Neural progenitor cell (in vitro differentiated cells): ENCODE measurements at regions not wholly inside any gene's neighbourhood (a gene's known extent, or its start where the extent isn't known, plus 50 kb on each side); places are given as distances from the start of the nearest gene placed in this dataset.

Experiments
- DNase-seq: peaks from one replicate; pipeline ENCODE4 v3.0.0-alpha.2; 2016; ENCODE audit warnings: low spot score
- H2AFZ ChIP-seq: fragments of 200-600 bp; sonication (generic); replicated peaks from 2 replicates; pipeline ENCODE4 v1.6.1; 2016; ENCODE audit warnings: antibody characterized with exemption
- H3F3A ChIP-seq: fragments of 200-600 bp; sonication (generic); 2 replicates; pipeline ENCODE4 v1.6.1; 2016; ENCODE audit warnings: antibody characterized with exemption, low read depth
- H3K27ac ChIP-seq: fragments of 200-600 bp; sonication (generic); 2 replicates; pipeline ENCODE4 v1.5.1; 2016; ENCODE audit warnings: mild to moderate bottlenecking
- H3K27me3 ChIP-seq: fragments of 200-600 bp; sonication (generic); 2 replicates; pipeline ENCODE4 v1.6.1; 2016; ENCODE audit warnings: mild to moderate bottlenecking, moderate library complexity
- H3K36me3 ChIP-seq: fragments of 200-600 bp; sonication (generic); 2 replicates; pipeline ENCODE4 v1.5.1; 2016
- H3K4me1 ChIP-seq: fragments of 200-600 bp; sonication (generic); 2 replicates; pipeline ENCODE4 v1.6.1; 2016; ENCODE audit warnings: mixed run types
- H3K4me2 ChIP-seq: fragments of 200-600 bp; sonication (generic); 2 replicates; pipeline ENCODE4 v1.6.1; 2016
- H3K4me3 ChIP-seq: fragments of 200-600 bp; sonication (generic); 2 replicates; pipeline ENCODE4 v1.5.1; 2016
- H3K79me2 ChIP-seq: fragments of 200-600 bp; sonication (generic); 2 replicates; pipeline ENCODE4 v1.6.1; 2016; ENCODE audit warnings: low read depth
- H3K9ac ChIP-seq: fragments of 200-600 bp; sonication (generic); 2 replicates; pipeline ENCODE4 v1.6.1; 2016
- H3K9me3 ChIP-seq: fragments of 200-600 bp; sonication (generic); 2 replicates; pipeline ENCODE4 v1.5.1; 2016; ENCODE audit warnings: low read depth
- H4K20me1 ChIP-seq: fragments of 200-600 bp; sonication (generic); 2 replicates; pipeline ENCODE4 v1.6.1; 2016; ENCODE audit warnings: low read depth
- H3K27ac Mint-ChIP-seq: 3 replicates; pipeline ENCODE4 v1.8.0; 2021; ENCODE audit warnings: mixed read lengths
- H3K27me3 Mint-ChIP-seq: 2 replicates; pipeline ENCODE4 v1.8.0; 2022; ENCODE audit warnings: low read depth, mild to moderate bottlenecking, inconsistent platforms, moderate library complexity, mixed read lengths; ENCODE audit not compliant: insufficient read depth
- H3K36me3 Mint-ChIP-seq: 3 replicates; pipeline ENCODE4 v1.8.0; 2021; ENCODE audit warnings: mixed read lengths
- H3K4me1 Mint-ChIP-seq: 3 replicates; pipeline ENCODE4 v1.8.0; 2021; ENCODE audit warnings: mixed read lengths
- H3K4me3 Mint-ChIP-seq: 3 replicates; pipeline ENCODE4 v1.8.0; 2021; ENCODE audit warnings: mild to moderate bottlenecking, moderate library complexity, mixed read lengths
- H3K9me3 Mint-ChIP-seq: 3 replicates; pipeline ENCODE4 v1.8.0; 2020; ENCODE audit warnings: mixed read lengths
- CTCF ChIP-seq: fragments of 200-600 bp; sonication (generic); IDR thresholded peaks from 2 replicates; pipeline ENCODE4 v1.5.1; 2017; ENCODE audit warnings: antibody characterized with exemption, mild to moderate bottlenecking
- EZH2 ChIP-seq: fragments of 200-600 bp; sonication (generic); IDR thresholded peaks from 2 replicates; pipeline ENCODE4 v1.6.1; 2017; ENCODE audit warnings: antibody characterized with exemption, mild to moderate bottlenecking, moderate library complexity
- EZH2phosphoT487 ChIP-seq: fragments of 200-600 bp; sonication (generic); IDR thresholded peaks from 2 replicates; pipeline ENCODE4 v1.6.1; 2017; ENCODE audit warnings: antibody characterized with exemption

- no peak overlapping the region for H3K4me2 ChIP-seq
- no peaks in the 10 kb centered on the region for H3K27me3 ChIP-seq
- H3K36me3 Mint-ChIP-seq = no peaks in the 10 kb centered on the region
- no peak overlapping the region for H3K4me3 ChIP-seq
- no peaks in the 10 kb centered on the region for H3K4me1 Mint-ChIP-seq
- no peak overlapping the region for H3K27ac ChIP-seq
- no peaks in the 10 kb centered on the region for H3K36me3 ChIP-seq
- no peak overlapping the region for H3K4me3 Mint-ChIP-seq
- peaks cover 1% of the 10 kb centered on the region for H3K9me3 ChIP-seq
- H3F3A ChIP-seq = no peaks in the 10 kb centered on the region
- no peak overlapping the region for H3K27ac Mint-ChIP-seq
- TF ChIP-seq EZH2phosphoT487 (no peak), CTCF (no peak), EZH2 (no peak)
- no peak overlapping the region for H3K9ac ChIP-seq
- no peaks in the 10 kb centered on the region for H3K9me3 Mint-ChIP-seq
- no peak for DNase-seq
- no peaks in the 10 kb centered on the region for H4K20me1 ChIP-seq
- no peaks in the 10 kb centered on the region for H3K4me1 ChIP-seq
- no peak overlapping the region for H2AFZ ChIP-seq
- peaks cover 3% of the 10 kb centered on the region for H3K27me3 Mint-ChIP-seq
- no peaks in the 10 kb centered on the region for H3K79me2 ChIP-seq
Measured at GRCh38 chr5:37966871-37967270, 127.0 kb upstream of the GDNF start.

- TF ChIP-seq EZH2 = no peak
- TF ChIP-seq CTCF = no peak
- TF ChIP-seq EZH2phosphoT487 = no peak
- peaks cover 2% of the 10 kb centered on the region for H3K9me3 ChIP-seq
- H4K20me1 ChIP-seq = no peaks in the 10 kb centered on the region
- no peaks in the 10 kb centered on the region for H3K9me3 Mint-ChIP-seq
- no peaks in the 10 kb centered on the region for H3K79me2 ChIP-seq
- H3K4me3 Mint-ChIP-seq = no peak overlapping the region
- no peaks in the 10 kb centered on the region for H3K36me3 ChIP-seq
- H3K4me1 Mint-ChIP-seq = no peaks in the 10 kb centered on the region
- no peaks in the 10 kb centered on the region for H3K27me3 ChIP-seq
- no peak overlapping the region for H2AFZ ChIP-seq
- no peak overlapping the region for H3K27ac ChIP-seq
- H3K4me3 ChIP-seq = no peak overlapping the region
- H3K4me2 ChIP-seq = no peak overlapping the region
- no peaks in the 10 kb centered on the region for H3K36me3 Mint-ChIP-seq
- H3K27me3 Mint-ChIP-seq = peaks cover 3% of the 10 kb centered on the region
- no peak for DNase-seq
- H3K9ac ChIP-seq = no peak overlapping the region
- H3K27ac Mint-ChIP-seq = no peak overlapping the region
- no peaks in the 10 kb centered on the region for H3F3A ChIP-seq
- H3K4me1 ChIP-seq = no peaks in the 10 kb centered on the region
Measured at GRCh38 chr5:37966291-37966690, 126.5 kb upstream of the GDNF start.

GRCh38 chr5:37962389-37962788 is 122.5 kb upstream of the GDNF start:
- peaks cover 18% of the 10 kb centered on the region for H3K9me3 Mint-ChIP-seq
- Histone ChIP-seq H3K4me3 (no peak overlapping the region), H4K20me1 (no peaks in the 10 kb centered on the region), H2AFZ (peak overlapping the region; percentile 51), H3K4me1 (no peaks in the 10 kb centered on the region), H3K9ac (no peak overlapping the region), H3K9me3 (peaks cover 2% of the 10 kb centered on the region), H3F3A (no peaks in the 10 kb centered on the region), H3K79me2 (no peaks in the 10 kb centered on the region), H3K27me3 (no peaks in the 10 kb centered on the region), H3K27ac (no peak overlapping the region), H3K4me2 (no peak overlapping the region), H3K36me3 (no peaks in the 10 kb centered on the region)
- no peak overlapping the region for H3K4me3 Mint-ChIP-seq
- peaks cover 3% of the 10 kb centered on the region for H3K27me3 Mint-ChIP-seq
- TF ChIP-seq EZH2 = no peak
- no peak for TF ChIP-seq CTCF
- TF ChIP-seq EZH2phosphoT487 = no peak
- H3K36me3 Mint-ChIP-seq = no peaks in the 10 kb centered on the region
- no peaks in the 10 kb centered on the region for H3K4me1 Mint-ChIP-seq
- no peak overlapping the region for H3K27ac Mint-ChIP-seq
- no peak for DNase-seq

- no peak overlapping the region for H2AFZ ChIP-seq
- no peak overlapping the region for H3K4me3 ChIP-seq
- H3K9me3 ChIP-seq = peaks cover 2% of the 10 kb centered on the region
- no peak overlapping the region for H3K9ac ChIP-seq
- no peaks in the 10 kb centered on the region for H3K79me2 ChIP-seq
- H4K20me1 ChIP-seq = no peaks in the 10 kb centered on the region
- no peak overlapping the region for H3K27ac ChIP-seq
- no peak for TF ChIP-seq EZH2phosphoT487
- TF ChIP-seq EZH2 = no peak
- TF ChIP-seq CTCF = no peak
- no peaks in the 10 kb centered on the region for H3F3A ChIP-seq
- no peak overlapping the region for H3K4me2 ChIP-seq
- H3K27me3 ChIP-seq = no peaks in the 10 kb centered on the region
- H3K4me1 ChIP-seq = no peaks in the 10 kb centered on the region
- H3K4me1 Mint-ChIP-seq = no peaks in the 10 kb centered on the region
- H3K36me3 Mint-ChIP-seq = no peaks in the 10 kb centered on the region
- no peak for DNase-seq
- no peaks in the 10 kb centered on the region for H3K27me3 Mint-ChIP-seq
- no peak overlapping the region for H3K27ac Mint-ChIP-seq
- no peaks in the 10 kb centered on the region for H3K36me3 ChIP-seq
- H3K9me3 Mint-ChIP-seq = peaks cover 18% of the 10 kb centered on the region
- no peak overlapping the region for H3K4me3 Mint-ChIP-seq
Measured at GRCh38 chr5:37957218-37957617, 117.4 kb upstream of the GDNF start.
